GM04504 (cell line): ENCODE measurements at regions not wholly inside any gene's neighbourhood (a gene's known extent, or its start where the extent isn't known, plus 50 kb on each side); places are given as distances from the start of the nearest gene placed in this dataset.
"Not testable (repeated sequence)": the region's sequence is repeated elsewhere in the genome, so short reads cannot be mapped to it uniquely, and the experiment has no call there.

Experiments used
- DNase-seq: peaks from one replicate; pipeline ENCODE4 v3.0.0-alpha.2; 2012; ENCODE audit warnings: low read depth

GRCh38 chr22:19599626-19600243, 75.5 kb upstream of the CLDN5 start:
- no peak for DNase-seq

- not testable (repeated sequence) for DNase-seq
These were observed 79.1 kb upstream of the CLDN5 start for GRCh38 chr22:19603346-19603745.

DNA sequence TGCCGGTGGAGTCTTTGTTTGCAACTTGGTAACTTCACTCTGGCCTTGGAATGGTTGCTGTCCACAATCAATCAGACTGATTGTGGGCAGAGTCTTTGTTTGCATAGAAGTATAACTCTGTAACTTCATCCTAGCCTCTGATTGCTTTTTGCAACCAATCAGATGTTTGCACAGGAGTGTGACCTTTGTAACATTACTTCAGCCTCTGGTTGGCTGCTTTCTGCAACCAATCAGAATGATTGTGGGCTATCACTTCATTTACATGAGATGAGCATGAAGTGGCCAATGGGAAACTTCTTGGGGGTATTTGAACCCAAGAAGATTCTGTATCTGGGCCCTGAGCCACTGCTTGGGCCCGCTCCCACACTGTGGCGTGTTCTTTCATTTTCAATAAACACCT, 79.6 kb upstream of the CLDN5 start:
- DNase-seq: no peak

DNA sequence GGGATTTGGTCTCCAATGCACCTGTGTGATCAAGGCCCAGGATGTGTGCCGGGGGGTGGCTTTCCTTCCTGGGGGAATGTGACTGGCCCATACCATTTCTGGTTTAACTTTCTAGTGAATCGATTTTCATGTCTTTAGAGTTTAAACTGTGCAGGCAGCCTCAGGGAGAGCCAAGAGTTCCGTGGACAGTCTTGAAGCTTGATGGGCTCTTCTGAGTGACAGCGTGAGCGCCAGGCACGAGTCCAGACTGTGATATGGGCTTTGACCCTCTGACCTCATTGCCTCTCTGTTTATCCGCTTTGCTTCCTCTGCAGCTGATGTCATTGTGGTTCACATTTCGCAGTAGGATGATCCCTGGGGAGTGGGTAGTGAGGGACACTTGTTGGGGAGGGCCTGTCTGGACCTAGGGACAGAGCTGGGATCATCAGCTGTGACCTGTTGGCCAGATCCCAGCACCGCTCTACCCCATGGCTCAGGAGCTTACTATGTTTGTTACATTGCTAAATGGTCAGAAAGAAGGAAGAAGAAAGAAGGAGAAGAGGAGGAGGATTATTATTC, 80.6 kb upstream of the CLDN5 start:
- DNase-seq: no peak

GRCh38 chr22:19605508-19606331, 81.5 kb upstream of the CLDN5 start:
- DNase-seq: no peak

GRCh38 chr22:19606332-19607191, 82.4 kb upstream of the CLDN5 start:
- DNase-seq: no peak

GRCh38 chr22:19607192-19608002, 83.2 kb upstream of the CLDN5 start:
- DNase-seq: no peak

DNA sequence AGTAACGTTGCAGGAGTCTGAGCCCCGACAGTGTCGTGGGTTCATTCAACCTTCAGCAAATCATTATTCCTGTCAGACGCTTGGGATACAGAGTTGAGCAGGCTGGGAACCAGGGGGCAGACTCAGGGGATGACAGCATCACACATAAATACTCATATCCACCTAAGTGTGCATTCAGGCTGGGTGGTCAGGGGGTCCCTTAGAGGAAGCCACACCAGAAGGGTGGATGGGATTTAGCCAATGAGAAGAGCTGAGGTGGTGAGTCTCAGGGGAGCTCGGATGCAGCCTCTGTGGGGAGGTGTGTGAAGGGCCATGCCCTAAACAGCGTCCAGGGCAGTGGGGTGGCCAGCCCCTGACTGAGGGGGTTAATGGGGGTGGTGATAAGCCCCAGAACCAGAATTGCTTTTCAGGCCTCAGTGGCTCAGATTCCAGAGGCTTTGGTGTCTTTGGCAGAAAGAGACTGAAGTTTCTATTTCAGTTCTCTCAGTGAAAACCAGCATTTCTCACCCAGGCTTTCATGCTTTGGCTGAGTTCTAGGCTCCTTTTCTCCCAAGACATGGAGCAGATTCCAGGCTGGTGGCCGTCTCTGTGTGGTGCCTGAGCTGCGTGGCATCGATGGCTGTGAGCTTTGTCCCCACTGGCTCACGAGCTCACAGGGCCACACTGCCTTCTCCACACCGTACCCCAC, 83.9 kb upstream of the CLDN5 start:
- DNase-seq: no peak

DNA sequence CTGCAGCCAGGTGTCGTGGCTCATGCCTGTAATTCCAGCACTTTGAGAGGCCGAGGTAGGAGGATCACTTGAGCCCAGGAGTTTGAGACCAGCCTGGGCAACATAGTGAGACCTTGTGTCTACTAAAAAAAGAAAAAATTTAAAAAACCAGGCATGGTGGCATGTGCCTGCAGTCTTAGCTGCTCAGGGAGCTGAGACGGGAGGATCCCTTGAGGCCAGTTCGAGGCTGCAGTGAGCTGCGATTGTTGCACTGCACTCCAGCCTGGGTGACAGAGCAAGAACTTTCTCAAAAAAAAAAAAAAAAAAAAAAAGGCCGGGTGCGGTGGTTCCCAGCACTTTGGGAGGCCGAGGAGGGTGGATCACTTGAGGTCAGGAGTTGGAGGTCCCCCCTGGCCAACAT, 85.5 kb upstream of the CLDN5 start:
- DNase-seq: not testable (repeated sequence)

DNA sequence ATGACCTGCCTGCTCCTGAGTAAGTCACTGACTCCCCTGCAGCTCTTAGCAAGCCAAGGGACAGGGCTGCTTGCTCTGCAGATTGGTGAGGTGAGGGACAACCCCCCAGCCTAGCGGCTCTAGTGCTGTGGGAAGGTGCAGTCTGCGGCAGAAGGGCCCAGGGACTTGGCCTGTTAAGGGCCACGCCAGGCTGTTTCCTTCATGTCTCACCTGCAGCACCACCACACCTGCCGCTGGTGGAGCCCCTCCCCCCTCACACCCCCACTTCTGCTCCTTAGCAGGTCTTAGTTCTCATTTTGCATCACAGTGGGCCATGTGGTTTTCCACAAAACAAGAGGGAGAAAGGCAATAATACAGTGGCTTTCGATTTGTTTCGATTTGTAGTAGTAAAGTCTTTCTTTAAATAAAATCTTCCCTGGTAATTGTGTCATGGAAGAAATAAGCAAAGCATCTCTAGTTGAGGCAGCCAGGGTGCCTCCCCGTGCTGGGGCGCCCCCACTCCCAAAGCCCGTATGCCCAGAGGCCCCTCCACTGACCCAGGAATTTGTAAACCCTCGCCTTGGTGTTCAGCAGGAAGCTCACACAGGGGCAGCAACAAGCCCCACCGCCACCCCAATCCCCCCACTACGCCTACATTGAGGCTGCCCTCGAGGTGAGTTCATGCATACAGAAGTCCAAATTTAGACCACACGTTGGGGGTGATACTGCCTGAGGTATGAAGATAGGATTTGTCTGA, 86.5 kb upstream of the CLDN5 start:
- no peak for DNase-seq

DNA sequence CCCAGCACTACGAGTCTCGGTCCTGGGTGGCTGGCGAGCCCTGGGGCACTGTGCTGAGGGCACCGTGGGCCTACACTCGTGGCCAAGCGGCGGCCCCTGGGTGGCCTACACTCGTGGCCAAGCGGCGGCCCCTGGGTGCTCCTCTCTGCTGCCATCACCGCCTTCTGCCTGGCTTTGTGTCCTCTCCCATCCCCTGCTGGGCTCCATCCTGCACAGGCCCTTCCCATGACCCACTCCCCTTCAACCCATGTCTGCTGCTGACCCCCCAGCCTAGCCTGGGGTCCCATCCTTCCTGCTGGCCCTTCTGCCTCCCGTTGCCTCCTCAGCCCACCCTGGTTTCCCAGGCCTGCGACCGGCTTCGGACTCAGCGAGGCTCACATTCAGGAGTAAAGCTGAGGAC, 87.4 kb upstream of the CLDN5 start:
- DNase-seq: no peak

- no peak for DNase-seq
These were observed 88.8 kb upstream of the CLDN5 start for GRCh38 chr22:19612866-19613572.

DNA sequence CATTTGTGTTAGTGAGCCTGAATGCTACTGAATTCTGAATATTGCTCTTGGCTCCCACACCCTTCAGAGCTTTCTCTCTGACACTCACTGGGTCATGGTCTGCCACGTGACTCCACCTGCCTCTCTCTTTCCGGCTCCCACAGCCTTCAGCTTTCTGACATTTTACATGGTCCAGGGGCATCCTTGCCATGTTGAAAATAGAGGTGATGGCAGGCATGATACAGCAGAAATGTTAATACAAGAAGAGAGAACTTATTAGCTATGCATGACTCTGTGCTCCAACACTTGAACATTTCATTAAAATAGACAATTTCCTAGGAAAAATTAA, 90.3 kb upstream of the CLDN5 start:
- DNase-seq: no peak

DNA sequence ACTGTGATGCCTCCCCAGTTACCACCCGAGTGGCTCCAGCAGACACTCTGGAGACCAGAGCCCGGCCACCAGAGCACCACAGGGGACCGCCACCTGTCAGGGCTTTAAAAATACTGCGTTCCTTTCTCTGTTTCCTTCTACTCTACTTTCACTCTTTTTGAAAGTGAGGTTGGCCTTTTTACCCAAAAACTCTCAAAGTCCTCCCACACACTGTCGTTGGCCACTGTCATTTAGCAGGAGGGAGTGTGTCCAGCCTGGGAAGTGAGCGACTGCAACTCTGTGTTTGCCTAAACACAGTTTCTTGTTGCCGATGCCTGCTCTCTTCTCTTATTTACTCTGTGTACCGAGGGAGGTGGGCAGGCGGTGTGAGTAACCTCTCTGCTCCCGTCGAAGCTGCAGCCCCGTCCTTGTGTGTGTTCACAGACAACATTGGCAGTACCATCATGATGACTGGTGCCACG, 90.8 kb upstream of the CLDN5 start:
- no peak for DNase-seq

GRCh38 chr22:19615867-19616581, 91.8 kb upstream of the CLDN5 start:
- DNase-seq: no peak

GRCh38 chr22:19619144-19620009, 94.9 kb upstream of the SEPTIN5 start:
- DNase-seq: no peak

DNA sequence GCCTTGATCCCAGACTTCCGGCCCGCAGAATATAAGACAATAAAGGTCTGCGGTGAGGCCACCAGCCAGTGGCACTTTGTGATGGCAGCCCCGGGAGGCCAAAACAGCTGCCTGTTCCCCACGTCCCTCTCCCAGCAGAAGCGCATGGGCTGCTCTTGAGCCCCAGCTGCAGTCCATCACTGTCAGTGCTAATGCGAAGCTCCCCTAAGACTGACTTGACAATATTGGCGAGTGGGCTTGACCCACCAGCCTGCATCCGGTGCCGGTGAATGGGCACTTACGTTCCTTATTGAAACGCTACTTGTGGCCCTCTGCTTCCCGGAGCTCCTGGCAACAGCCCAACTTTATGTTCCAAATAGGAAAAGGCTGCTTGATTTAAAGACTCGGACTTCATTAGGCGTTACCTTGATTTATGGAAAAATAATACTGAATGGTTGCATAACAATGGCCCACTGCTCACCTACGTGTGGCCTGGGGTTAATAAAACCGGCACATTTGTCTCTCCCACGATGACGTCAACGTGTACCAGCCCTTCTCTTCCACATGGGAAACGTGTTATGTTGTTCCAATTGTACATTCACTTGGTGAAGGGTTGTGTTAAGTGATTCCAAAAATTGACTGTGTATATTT, 93.4 kb upstream of the SEPTIN5 start:
- no peak for DNase-seq
